HG03571 (cell line): ENCODE measurements at regions not wholly inside any gene's neighbourhood (a gene's known extent, or its start where the extent isn't known, plus 50 kb on each side); places are given as distances from the start of the nearest gene placed in this dataset.

Experiments used
- ATAC-seq: cut with Tn5 transposase; IDR thresholded peaks from one replicate; pipeline ENCODE4 v1.9.1; 2021; ENCODE audit not compliant: unreplicated experiment

- ATAC-seq: no peak
Measured at GRCh38 chr13:73939071-73939380, 195.2 kb downstream of the KLF12 start.

GRCh38 chr13:73938372-73939070 lies 195.7 kb downstream of the KLF12 start:
- ATAC-seq: no peak

GRCh38 chr13:73937441-73937840 lies 196.8 kb downstream of the KLF12 start:
- no peak for ATAC-seq

GRCh38 chr13:73935991-73936390 lies 198.2 kb downstream of the KLF12 start:
- no peak for ATAC-seq

- no peak for ATAC-seq
Measured at GRCh38 chr13:73934771-73935170, 199.4 kb downstream of the KLF12 start.

- ATAC-seq: no peak
Measured at GRCh38 chr13:73934215-73934641, 200.0 kb downstream of the KLF12 start.

GRCh38 chr13:73933795-73934194 lies 200.4 kb downstream of the KLF12 start:
- no peak for ATAC-seq

GRCh38 chr13:73932091-73932490 lies 202.1 kb downstream of the KLF12 start:
- no peak for ATAC-seq

GRCh38 chr13:73929287-73929932 lies 204.8 kb downstream of the KLF12 start:
- ATAC-seq: no peak

GRCh38 chr13:73924607-73925006 lies 209.6 kb downstream of the KLF12 start:
- ATAC-seq: peak; percentile 88

GRCh38 chr13:73922493-73923393 lies 211.5 kb downstream of the KLF12 start:
- no peak for ATAC-seq

- no peak for ATAC-seq
Measured at GRCh38 chr13:73918691-73919090, 215.5 kb downstream of the KLF12 start.

- no peak for ATAC-seq
Measured at GRCh38 chr13:73913751-73914518, 220.3 kb downstream of the KLF12 start.

GRCh38 chr13:73913079-73913740 lies 221.0 kb downstream of the KLF12 start:
- ATAC-seq: no peak

GRCh38 chr13:73911361-73911760 lies 222.8 kb downstream of the KLF12 start:
- no peak for ATAC-seq

GRCh38 chr13:73910733-73911132 lies 223.5 kb downstream of the KLF12 start:
- ATAC-seq: no peak

- no peak for ATAC-seq
Measured at GRCh38 chr13:73908809-73909208, 225.4 kb downstream of the KLF12 start.

GRCh38 chr13:73904625-73905024 lies 229.6 kb downstream of the KLF12 start:
- ATAC-seq: no peak

- ATAC-seq: no peak
Measured at GRCh38 chr13:73903561-73903960, 230.6 kb downstream of the KLF12 start.

- no peak for ATAC-seq
Measured at GRCh38 chr13:73902847-73903246, 231.4 kb downstream of the KLF12 start.

- no peak for ATAC-seq
Measured at GRCh38 chr13:73902296-73902695, 231.9 kb downstream of the KLF12 start.
